ENCODE measurements at regions not wholly inside any gene's neighbourhood (a gene's known extent, or its start where the extent isn't known, plus 50 kb on each side); places are given as distances from the start of the nearest gene placed in this dataset.

DNA sequence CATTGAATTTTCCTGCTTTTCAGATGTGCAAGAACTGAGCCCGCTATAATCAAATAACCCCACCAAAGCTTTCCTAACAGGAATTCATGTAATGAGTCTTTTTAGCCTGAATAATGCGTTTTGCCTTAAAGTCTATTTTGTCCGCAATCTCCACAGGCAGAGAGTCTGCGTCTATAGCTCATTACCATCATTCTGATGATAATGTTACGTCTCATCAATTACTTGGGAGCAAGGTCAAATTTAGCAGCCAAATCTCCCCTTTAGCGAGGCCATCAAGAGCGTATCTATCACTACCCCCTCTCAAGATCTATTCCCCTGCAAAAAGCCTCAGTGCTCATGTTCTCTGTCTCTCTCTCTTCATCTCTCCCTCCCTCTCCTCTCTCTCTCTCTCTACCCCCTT is 416.1 kb downstream of the ZSWIM6 start:
- TF ChIP-seq, protein P1, sequence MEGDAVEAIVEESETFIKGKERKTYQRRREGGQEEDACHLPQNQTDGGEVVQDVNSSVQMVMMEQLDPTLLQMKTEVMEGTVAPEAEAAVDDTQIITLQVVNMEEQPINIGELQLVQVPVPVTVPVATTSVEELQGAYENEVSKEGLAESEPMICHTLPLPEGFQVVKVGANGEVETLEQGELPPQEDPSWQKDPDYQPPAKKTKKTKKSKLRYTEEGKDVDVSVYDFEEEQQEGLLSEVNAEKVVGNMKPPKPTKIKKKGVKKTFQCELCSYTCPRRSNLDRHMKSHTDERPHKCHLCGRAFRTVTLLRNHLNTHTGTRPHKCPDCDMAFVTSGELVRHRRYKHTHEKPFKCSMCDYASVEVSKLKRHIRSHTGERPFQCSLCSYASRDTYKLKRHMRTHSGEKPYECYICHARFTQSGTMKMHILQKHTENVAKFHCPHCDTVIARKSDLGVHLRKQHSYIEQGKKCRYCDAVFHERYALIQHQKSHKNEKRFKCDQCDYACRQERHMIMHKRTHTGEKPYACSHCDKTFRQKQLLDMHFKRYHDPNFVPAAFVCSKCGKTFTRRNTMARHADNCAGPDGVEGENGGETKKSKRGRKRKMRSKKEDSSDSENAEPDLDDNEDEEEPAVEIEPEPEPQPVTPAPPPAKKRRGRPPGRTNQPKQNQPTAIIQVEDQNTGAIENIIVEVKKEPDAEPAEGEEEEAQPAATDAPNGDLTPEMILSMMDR (IDR thresholded peaks at IDR 0.05; ENCODE audit: borderline replicate concordance, extremely low read depth, low read length, poor library complexity, severe bottlenecking), result no peak
- TF ChIP-seq EZH2 (IDR thresholded peaks at IDR 0.05; ENCODE audit: borderline replicate concordance, low read depth, low read length, severe bottlenecking), result no peak
